Esophagus squamous epithelium (tissue), 4 donors: ENCODE measurements at regions not wholly inside any gene's neighbourhood (a gene's known extent, or its start where the extent isn't known, plus 50 kb on each side); places are given as distances from the start of the nearest gene placed in this dataset.

Experiments used
- CTCF ChIP-seq, 6 experiments: fragments of 450-650 bp in 4 of 6; fragments of 200-600 bp in 2 of 6; sonication (generic) in 2 of 6; IDR thresholded peaks; one replicate each; pipeline ENCODE4 v1.5.1; 2016 to 2019; ENCODE audit warnings: antibody characterized with exemption in 6 of 6, mild to moderate bottlenecking in 4 of 6, moderate library complexity in 4 of 6
- POLR2A ChIP-seq, 4 donors: fragments of 450-650 bp; IDR thresholded peaks; one replicate each; pipeline ENCODE4 v1.6.1; 2017; ENCODE audit warnings: antibody characterized with exemption in 4 of 4, mild to moderate bottlenecking in 4 of 4, moderate library complexity in 3 of 4

DNA sequence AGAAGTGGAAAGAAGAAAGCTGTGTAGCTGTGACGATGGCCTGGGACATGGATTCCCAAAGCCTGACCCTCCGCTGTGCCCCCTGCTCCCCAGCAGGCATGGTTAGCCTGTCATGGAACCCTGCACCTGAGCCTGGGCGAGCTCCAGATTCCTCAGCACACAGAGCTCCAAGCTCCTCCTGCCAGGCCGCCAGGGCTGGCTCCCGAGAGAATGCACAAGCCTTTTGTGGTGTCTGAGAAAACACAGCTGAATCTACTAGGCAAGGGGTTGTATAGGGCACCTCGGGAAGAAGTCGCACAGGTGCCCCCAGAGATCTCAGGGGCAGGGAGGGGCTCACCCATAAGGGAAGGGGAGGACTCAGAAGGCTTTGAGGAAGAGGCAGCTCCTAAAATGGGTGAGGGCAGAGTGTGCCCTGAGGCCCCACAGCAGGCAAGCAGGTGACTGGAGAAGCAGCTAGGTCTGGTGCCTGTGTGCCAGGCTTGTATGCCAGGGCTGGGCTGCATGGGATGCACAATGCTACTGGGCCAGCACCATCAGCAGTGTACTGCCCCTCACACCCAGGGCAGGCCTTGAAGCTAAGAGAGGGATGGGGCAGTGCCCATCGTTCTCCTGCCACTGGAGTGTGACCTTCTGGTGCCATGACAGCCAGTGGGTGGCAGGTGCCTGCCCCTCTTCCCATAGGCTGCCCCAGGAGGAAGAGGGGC, 64.3 kb upstream of the CD93 start:
- no peak for TF ChIP-seq CTCF (IDR thresholded peaks at IDR 0.05)
- TF ChIP-seq POLR2A (IDR thresholded peaks at IDR 0.05), result no peak
